HG02623 (cell line): ENCODE measurements at regions not wholly inside any gene's neighbourhood (a gene's known extent, or its start where the extent isn't known, plus 50 kb on each side); places are given as distances from the start of the nearest gene placed in this dataset.
"Not testable (repeated sequence)": the region's sequence is repeated elsewhere in the genome, so short reads cannot be mapped to it uniquely, and the experiment has no call there.

Experiments
- ATAC-seq: cut with Tn5 transposase; IDR thresholded peaks from one replicate; pipeline ENCODE4 v1.9.1; 2021; ENCODE audit warnings: moderate library complexity; ENCODE audit not compliant: unreplicated experiment

GRCh38 chr16:60200161-60200560, 1466.0 kb upstream of the GOT2 start:
- no peak for ATAC-seq

GRCh38 chr16:60199150-60199549, 1465.0 kb upstream of the GOT2 start:
- no peak for ATAC-seq

GRCh38 chr16:60181536-60181935, 1447.4 kb upstream of the GOT2 start:
- no peak for ATAC-seq

- no peak for ATAC-seq
Measured at GRCh38 chr16:60180609-60181008, 1446.5 kb upstream of the GOT2 start.

- ATAC-seq, result no peak
Measured at GRCh38 chr16:60170196-60170595, 1436.1 kb upstream of the GOT2 start.

GRCh38 chr16:60166111-60166510, 1432.0 kb upstream of the GOT2 start:
- no peak for ATAC-seq

- no peak for ATAC-seq
Measured at GRCh38 chr16:60151987-60152386, 1417.9 kb upstream of the GOT2 start.

GRCh38 chr16:60150907-60151306, 1416.8 kb upstream of the GOT2 start:
- no peak for ATAC-seq

GRCh38 chr16:60143348-60143705, 1409.2 kb upstream of the GOT2 start:
- no peak for ATAC-seq

- ATAC-seq, result no peak
Measured at GRCh38 chr16:60142619-60143347, 1408.7 kb upstream of the GOT2 start.

- ATAC-seq, result no peak
Measured at GRCh38 chr16:60137891-60138290, 1403.8 kb upstream of the GOT2 start.

GRCh38 chr16:60127196-60127595, 1393.1 kb upstream of the GOT2 start:
- ATAC-seq, result no peak

- not testable (repeated sequence) for ATAC-seq
Measured at GRCh38 chr16:60126115-60126514, 1392.0 kb upstream of the GOT2 start.

- no peak for ATAC-seq
Measured at GRCh38 chr16:60123392-60124023, 1389.4 kb upstream of the GOT2 start.

GRCh38 chr16:60120586-60120985, 1386.5 kb upstream of the GOT2 start:
- no peak for ATAC-seq

- ATAC-seq, result no peak
Measured at GRCh38 chr16:60110531-60110930, 1376.4 kb upstream of the GOT2 start.

- ATAC-seq, result no peak
Measured at GRCh38 chr16:60107871-60108270, 1373.8 kb upstream of the GOT2 start.

- no peak for ATAC-seq
Measured at GRCh38 chr16:60107437-60107836, 1373.3 kb upstream of the GOT2 start.

GRCh38 chr16:60100371-60100770, 1366.3 kb upstream of the GOT2 start:
- ATAC-seq, result no peak

GRCh38 chr16:60091529-60091928, 1357.4 kb upstream of the GOT2 start:
- no peak for ATAC-seq

GRCh38 chr16:60091071-60091470, 1357.0 kb upstream of the GOT2 start:
- no peak for ATAC-seq

GRCh38 chr16:60087530-60087929, 1353.4 kb upstream of the GOT2 start:
- no peak for ATAC-seq

GRCh38 chr16:60078819-60079218, 1344.7 kb upstream of the GOT2 start:
- not testable (repeated sequence) for ATAC-seq
